NCI-H345 treated with DMSO at 0.1 percent for 48 hours (cell line): ENCODE measurements at regions not wholly inside any gene's neighbourhood (a gene's known extent, or its start where the extent isn't known, plus 50 kb on each side); places are given as distances from the start of the nearest gene placed in this dataset.
"Not testable (repeated sequence)": the region's sequence is repeated elsewhere in the genome, so short reads cannot be mapped to it uniquely, and the experiment has no call there.

Source experiments
- DNase-seq: peaks from one replicate; lab custom pipeline; 2025; ENCODE audit not compliant: unreplicated experiment; lab: John Stamatoyannopoulos, UW

- DNase-seq, result no peak
Observed at GRCh38 chr11:16536513-16536912, 180.2 kb upstream of the SOX6 start.

- DNase-seq, result no peak
Observed at GRCh38 chr11:16528639-16529038, 172.3 kb upstream of the SOX6 start.

- no peak for DNase-seq
Observed at GRCh38 chr11:16527525-16528246, 171.3 kb upstream of the SOX6 start.

GRCh38 chr11:16526947-16527346, 170.6 kb upstream of the SOX6 start:
- no peak for DNase-seq

- DNase-seq, result not testable (repeated sequence)
Observed at GRCh38 chr11:16520713-16521112, 164.4 kb upstream of the SOX6 start.

- no peak for DNase-seq
Observed at GRCh38 chr11:16512899-16513241, 156.5 kb upstream of the SOX6 start.

- DNase-seq, result no peak
Observed at GRCh38 chr11:16512198-16512898, 156.0 kb upstream of the SOX6 start.

- no peak for DNase-seq
Observed at GRCh38 chr11:16511116-16512114, 155.1 kb upstream of the SOX6 start.

GRCh38 chr11:16505481-16505880, 149.1 kb upstream of the SOX6 start:
- DNase-seq, result no peak

- not testable (repeated sequence) for DNase-seq
Observed at GRCh38 chr11:16503891-16504290, 147.5 kb upstream of the SOX6 start.

GRCh38 chr11:16494918-16495691, 138.8 kb upstream of the SOX6 start:
- no peak for DNase-seq

- no peak for DNase-seq
Observed at GRCh38 chr11:16484434-16484833, 128.1 kb upstream of the SOX6 start.

GRCh38 chr11:16474659-16475058, 118.3 kb upstream of the SOX6 start:
- DNase-seq, result no peak

GRCh38 chr11:16469968-16470367, 113.6 kb upstream of the SOX6 start:
- no peak for DNase-seq

- DNase-seq, result no peak
Observed at GRCh38 chr11:16468735-16469453, 112.5 kb upstream of the SOX6 start.

GRCh38 chr11:16460508-16460907, 104.2 kb upstream of the SOX6 start:
- no peak for DNase-seq

GRCh38 chr11:16456366-16456765, 100.0 kb upstream of the SOX6 start:
- no peak for DNase-seq

- DNase-seq, result no peak
Observed at GRCh38 chr11:16454289-16454863, 98.0 kb upstream of the SOX6 start.

GRCh38 chr11:16448123-16448717, 91.9 kb upstream of the SOX6 start:
- no peak for DNase-seq
